Tibial nerve (tissue), 4 donors: ENCODE measurements at regions not wholly inside any gene's neighbourhood (a gene's known extent, or its start where the extent isn't known, plus 50 kb on each side); places are given as distances from the start of the nearest gene placed in this dataset.

ENCODE experiments used
- CTCF ChIP-seq, 5 experiments: fragments of 200-600 bp in 3 of 5; fragments of 450-650 bp in 2 of 5; sonication (generic) in 3 of 5; IDR thresholded peaks; one replicate each; pipeline ENCODE4 v1.5.1; 2016 to 2019; ENCODE audit warnings: antibody characterized with exemption in 5 of 5, mild to moderate bottlenecking in 3 of 5, moderate library complexity in 2 of 5
- EP300 ChIP-seq, 2 donors: sonication (generic); formaldehyde crosslinking; IDR thresholded peaks; one replicate each; pipeline ENCODE4 v1.6.1; 2017; ENCODE audit warnings: antibody characterized with exemption in 2 of 2, mild to moderate bottlenecking in 1 of 2
- POLR2A ChIP-seq, 2 donors: fragments of 450-650 bp; IDR thresholded peaks; one replicate each; pipeline ENCODE4 v1.6.1; 2017; ENCODE audit warnings: antibody characterized with exemption in 2 of 2, mild to moderate bottlenecking in 2 of 2, moderate library complexity in 2 of 2

GRCh38 chr18:30727849-30728248, 314.7 kb downstream of the DSC3 start:
- TF ChIP-seq POLR2A (IDR thresholded peaks at IDR 0.05) (no peak), CTCF (IDR thresholded peaks at IDR 0.05) (no peak), EP300 (IDR thresholded peaks at IDR 0.05) (no peak)
